Endothelial cell of umbilical vein (primary cell): ENCODE measurements at regions not wholly inside any gene's neighbourhood (a gene's known extent, or its start where the extent isn't known, plus 50 kb on each side); places are given as distances from the start of the nearest gene placed in this dataset.

Source experiments
- BruUV-seq: library from RNA; stranded (reverse); fragments of 400-500 nt; replicated peaks from 2 replicates; lab custom pipeline; 2021; lab: Mats Ljungman, UMichigan
- CTCF ChIA-PET: fragments of 300-600, 350-600 bp; sonication (Branson Sonifier 250); formaldehyde crosslinking; loops from one replicate; lab custom pipeline; 2021; ENCODE audit warnings: antibody characterized with exemption, inconsistent platforms; lab: Charles Lee
- POLR2A ChIA-PET: fragments of 300-600, 350-600 bp; sonication (Branson Sonifier 250); formaldehyde crosslinking; loops from one replicate; lab custom pipeline; 2021; ENCODE audit warnings: antibody characterized with exemption, inconsistent platforms; lab: Charles Lee
- DNase-seq: peaks from one replicate; pipeline ENCODE4 v3.0.0-alpha.2; 2011; ENCODE audit warnings: low read depth, low spot score
- FAIRE-seq: peaks from 2 replicates; lab custom pipeline; 2011; peaks lifted over from hg19 to GRCh38; lab: Jason Lieb, UNC
- H2AFZ ChIP-seq: 2 replicates; pipeline ENCODE4 v1.6.0; 2012; ENCODE audit warnings: low read depth, low read length, control low read depth, inconsistent platforms
- H3K27ac ChIP-seq: 2 replicates; pipeline ENCODE4 v1.5.1; 2011; ENCODE audit warnings: low read depth, mild to moderate bottlenecking, control low read depth, low read length, moderate library complexity; ENCODE audit not compliant: insufficient read depth
- H3K27me3 ChIP-seq, 2 experiments: 2 replicates each; pipeline versions ENCODE4 v1.6.0 to v1.6.1; 2011; ENCODE audit warnings: low read length in 2 of 2, mixed read lengths in 1 of 2; ENCODE audit not compliant: control insufficient read depth in 2 of 2, insufficient read depth in 2 of 2
- H3K36me3 ChIP-seq, 2 experiments: 2 replicates in 1 of 2; 3 replicates in 1 of 2; pipeline ENCODE4 v1.5.1; 2011; ENCODE audit warnings: low read length in 2 of 2, mild to moderate bottlenecking in 1 of 2, moderate library complexity in 1 of 2; ENCODE audit not compliant: control insufficient read depth in 2 of 2, insufficient read depth in 2 of 2; ENCODE audit errors: extremely low read depth in 1 of 2
- H3K4me1 ChIP-seq: 3 replicates; pipeline ENCODE4 v1.5.1; 2011; ENCODE audit warnings: mild to moderate bottlenecking, low read length; ENCODE audit not compliant: control insufficient read depth, insufficient read depth; ENCODE audit errors: extremely low read depth
- H3K4me2 ChIP-seq: 2 replicates; pipeline ENCODE4 v1.6.1; 2011; ENCODE audit warnings: low read length, control low read depth, mixed read lengths; ENCODE audit not compliant: insufficient read depth
- H3K4me3 ChIP-seq, 3 experiments: fragments of 200-600 bp in 1 of 3; sonication (generic), shearing (Covaris generic) in 1 of 3; replicated peaks in 1 of 3; 2 replicates each; pipeline ENCODE4 v1.5.1; 2011 to 2016; ENCODE audit warnings: control low read depth in 3 of 3, low read length in 3 of 3, mild to moderate bottlenecking in 2 of 3, inconsistent platforms in 1 of 3, low read depth in 1 of 3, moderate library complexity in 1 of 3; ENCODE audit not compliant: insufficient read depth in 1 of 3
- H3K79me2 ChIP-seq: 2 replicates; pipeline ENCODE4 v1.6.0; 2012; ENCODE audit warnings: low read length, inconsistent platforms; ENCODE audit not compliant: control insufficient read depth, insufficient read depth
- H3K9ac ChIP-seq: replicated peaks from 2 replicates; pipeline ENCODE3; 2011; ENCODE audit warnings: low read length, control low read depth; ENCODE audit not compliant: insufficient read depth; ENCODE audit errors: extremely low read depth
- H3K9me1 ChIP-seq: replicated peaks from 3 replicates; pipeline ENCODE4 v1.6.0; 2011; ENCODE audit warnings: mild to moderate bottlenecking, low read length; ENCODE audit not compliant: control insufficient read depth, insufficient read depth; ENCODE audit errors: extremely low read depth
- H3K9me3 ChIP-seq: replicated peaks from 2 replicates; pipeline ENCODE4 v1.5.1; 2012; ENCODE audit warnings: low read length, inconsistent platforms; ENCODE audit not compliant: control insufficient read depth, insufficient read depth
- H4K20me1 ChIP-seq: replicated peaks from 2 replicates; pipeline ENCODE3; 2011; ENCODE audit warnings: mild to moderate bottlenecking, low read length; ENCODE audit not compliant: control insufficient read depth, insufficient read depth; ENCODE audit errors: extremely low read depth
- CTCF ChIP-seq, 2 donors: IDR thresholded peaks; 1 replicate in 1 of 2; 2 replicates in 1 of 2; pipeline ENCODE4 v1.5.1; 2011; ENCODE audit warnings: low read length in 2 of 2, mild to moderate bottlenecking in 2 of 2, moderate library complexity in 2 of 2, control low read depth in 1 of 2, inconsistent platforms in 1 of 2, low read depth in 1 of 2; ENCODE audit not compliant: insufficient read depth in 1 of 2; ENCODE audit errors: extremely low read depth in 1 of 2
- EZH2 ChIP-seq: IDR thresholded peaks from 2 replicates; pipeline ENCODE4 v1.6.1; 2012; ENCODE audit warnings: borderline replicate concordance, low read depth, mild to moderate bottlenecking, moderate library complexity, low read length, inconsistent platforms; ENCODE audit not compliant: severe bottlenecking
- FOS ChIP-seq: IDR thresholded peaks from 2 replicates; pipeline ENCODE4 v1.6.1; 2011; ENCODE audit warnings: mild to moderate bottlenecking, low read length, moderate library complexity, borderline replicate concordance; ENCODE audit not compliant: insufficient read depth
- GATA2 ChIP-seq: IDR thresholded peaks from 2 replicates; pipeline ENCODE4 v1.7.0; 2011; ENCODE audit warnings: low read depth, mild to moderate bottlenecking, moderate library complexity, mixed read lengths, low read length; ENCODE audit not compliant: insufficient read length, insufficient read depth
- JUN ChIP-seq: IDR thresholded peaks from 2 replicates; pipeline ENCODE4 v1.6.1; 2011; ENCODE audit warnings: borderline replicate concordance, low read depth; ENCODE audit not compliant: insufficient read length, insufficient read depth
- MAX ChIP-seq: IDR thresholded peaks from 2 replicates; pipeline ENCODE4 v1.6.1; 2011; ENCODE audit not compliant: insufficient read depth, insufficient read length
- MYC ChIP-seq: IDR thresholded peaks from one replicate; pipeline ENCODE4 v1.6.1; 2011; ENCODE audit warnings: mild to moderate bottlenecking, low read depth, low read length
- POLR2A ChIP-seq: IDR thresholded peaks from 2 replicates; pipeline ENCODE4 v1.6.1; 2012; ENCODE audit warnings: low read depth, mild to moderate bottlenecking, control low read depth, low read length
- POLR2AphosphoS5 ChIP-seq: IDR thresholded peaks from 2 replicates; pipeline ENCODE4 v1.6.1; 2012; ENCODE audit warnings: low read depth, mild to moderate bottlenecking, control low read depth, low read length, moderate library complexity; ENCODE audit not compliant: insufficient read depth
- dilution Hi-C: fragments of 300-500 bp; cut with MboI; formaldehyde crosslinking; loops from one replicate; pipeline ENCODE4 v1.15.0; 2019; ENCODE audit warnings: low sequenced_read_pairs; ENCODE audit not compliant: extremely low pct_ligation_motif_present
- intact Hi-C: fragments of 100-400 bp; cut with micrococcal nuclease; formaldehyde crosslinking; loops from one replicate; pipeline ENCODE4 v1.10.0; 2022

GRCh38 chr12:60148109-60148508 is 552.3 kb downstream of the SLC16A7 start:
- peak; percentile 87 for DNase-seq
- no peak for FAIRE-seq
- Histone ChIP-seq H3K27ac (peak overlapping the region; percentile 68), H3K4me2 (no peak overlapping the region), H3K4me3 (no peak overlapping the region), H3K9me1 (no peaks in the 10 kb centered on the region), H2AFZ (peak overlapping the region; percentile 86), H3K4me1 (peaks cover 16% of the 10 kb centered on the region), H4K20me1 (no peaks in the 10 kb centered on the region), H3K27me3 (no peaks in the 10 kb centered on the region), H3K36me3 (no peaks in the 10 kb centered on the region), H3K9me3 (no peaks in the 10 kb centered on the region), H3K79me2 (no peaks in the 10 kb centered on the region), H3K9ac (peak overlapping the region; percentile 20)
- intact Hi-C loops (loop anchor here (5.0 to 10.0 kb wide), 2 partner anchors 66 to 303 kb away; no protein-coding TSS in a partner anchor), dilution Hi-C loops (no loop called here)
- TF ChIP-seq EZH2, result no peak
- peak; percentile 57 for TF ChIP-seq JUN
- TF ChIP-seq POLR2AphosphoS5, result no peak
- peak; percentile 46 for TF ChIP-seq GATA2
- TF ChIP-seq FOS, result peak; percentile 82
- no peak for TF ChIP-seq MAX
- TF ChIP-seq CTCF (IDR thresholded peaks at IDR 0.05; ENCODE audit: extremely low read depth in 1 of 2, insufficient read depth in 1 of 2, low read depth in 1 of 2, low read length in 2 of 2), result no peak
- no peak for TF ChIP-seq MYC
- TF ChIP-seq POLR2A, result peak; percentile 43
- no TSS peak for BruUV-seq
- CTCF ChIA-PET, result interaction anchor here (0.7 to 1.0 kb wide), 5 partner anchors 8 to 552 kb away, joined by 3 to 5 read pairs (median 3); partner anchors contain the start of gene SLC16A7
- POLR2A ChIA-PET, result no interaction called here
